SK-N-SH (cell line): ENCODE measurements at regions not wholly inside any gene's neighbourhood (a gene's known extent, or its start where the extent isn't known, plus 50 kb on each side); places are given as distances from the start of the nearest gene placed in this dataset.
"Not testable (repeated sequence)": the region's sequence is repeated elsewhere in the genome, so short reads cannot be mapped to it uniquely, and the experiment has no call there.

Source experiments
- CTCF ChIA-PET: fragments of 300-600, 350-600 bp; formaldehyde crosslinking; extraction: SDS; loops from one replicate; lab custom pipeline; 2021; lab: Yijun Ruan, JAX
- POLR2A ChIA-PET: fragments of 350-600 bp; sonication (Branson Sonifier 250); formaldehyde crosslinking; extraction: SDS; loops from one replicate; lab custom pipeline; 2020; ENCODE audit warnings: antibody characterized with exemption, inconsistent platforms; lab: Yijun Ruan, JAX
- DNase-seq: peaks from one replicate; pipeline ENCODE4 v3.0.0; 2012
- H2AFZ ChIP-seq: fragments of 200-600 bp; sonication (generic); 2 replicates; pipeline ENCODE4 v1.8.1; 2016; ENCODE audit warnings: antibody characterized with exemption, mild to moderate bottlenecking, low read depth
- H3F3A ChIP-seq: fragments of 200-600 bp; sonication (generic); replicated peaks from 2 replicates; pipeline ENCODE3; 2016; ENCODE audit warnings: antibody characterized with exemption, mild to moderate bottlenecking; ENCODE audit not compliant: insufficient read depth
- H3K27ac ChIP-seq, 2 experiments: fragments of 200-500 bp in 1 of 2; fragments of 200-600 bp in 1 of 2; sonication (Bioruptor generic) in 1 of 2; sonication (generic), shearing (Covaris generic) in 1 of 2; 2 replicates each; pipeline versions ENCODE4 v1.5.1 to v1.6.1; 2014 to 2016; ENCODE audit warnings: low read depth in 2 of 2, inconsistent platforms in 1 of 2, low read length in 1 of 2, mild to moderate bottlenecking in 1 of 2, mixed read lengths in 1 of 2
- H3K27me3 ChIP-seq: fragments of 200-600 bp; sonication (generic), shearing (Covaris generic); 2 replicates; pipeline ENCODE4 v1.6.1; 2016; ENCODE audit warnings: mixed run types; ENCODE audit not compliant: insufficient read depth
- H3K36me3 ChIP-seq, 2 experiments: fragments of 200-500 bp in 1 of 2; fragments of 200-600 bp in 1 of 2; sonication (Bioruptor generic) in 1 of 2; sonication (generic) in 1 of 2; replicated peaks in 1 of 2; 2 replicates each; pipeline versions ENCODE3 to v1.5.1; 2014 to 2016; ENCODE audit warnings: low read length in 1 of 2, mild to moderate bottlenecking in 1 of 2; ENCODE audit not compliant: insufficient read depth in 2 of 2, control insufficient read depth in 1 of 2
- H3K4me1 ChIP-seq, 2 experiments: fragments of 200-500 bp in 1 of 2; fragments of 200-600 bp in 1 of 2; sonication (Bioruptor generic) in 1 of 2; sonication (generic), shearing (Covaris generic) in 1 of 2; 2 replicates each; pipeline versions ENCODE4 v1.5.1 to v1.6.1; 2014 to 2016; ENCODE audit warnings: low read depth in 1 of 2, low read length in 1 of 2, mixed run types in 1 of 2; ENCODE audit not compliant: insufficient read depth in 2 of 2, control insufficient read depth in 1 of 2
- H3K4me2 ChIP-seq: fragments of 200-600 bp; sonication (generic), shearing (Covaris generic); 2 replicates; pipeline ENCODE4 v1.6.1; 2017; ENCODE audit warnings: mixed run types
- H3K4me3 ChIP-seq, 2 experiments: fragments of 200-500 bp in 1 of 2; fragments of 200-600 bp in 1 of 2; sonication (Bioruptor generic) in 1 of 2; sonication (generic), shearing (Covaris generic) in 1 of 2; 2 replicates each; pipeline versions ENCODE4 v1.5.1 to v1.8.1; 2014 to 2016; ENCODE audit warnings: low read depth in 2 of 2, inconsistent platforms in 1 of 2, low read length in 1 of 2, mild to moderate bottlenecking in 1 of 2, mixed read lengths in 1 of 2, moderate library complexity in 1 of 2
- H3K79me2 ChIP-seq: fragments of 200-600 bp; sonication (generic); 2 replicates; pipeline ENCODE4 v1.8.1; 2017; ENCODE audit warnings: mild to moderate bottlenecking; ENCODE audit not compliant: insufficient read depth
- H3K9ac ChIP-seq: fragments of 200-600 bp; sonication (generic); 2 replicates; pipeline ENCODE4 v1.6.1; 2017; ENCODE audit warnings: mixed run types
- H3K9me2 ChIP-seq: fragments of 200-600 bp; sonication (generic); 2 replicates; pipeline ENCODE4 v1.6.1; 2017; ENCODE audit warnings: mixed run types
- H3K9me3 ChIP-seq: fragments of 200-600 bp; sonication (generic); 2 replicates; pipeline ENCODE4 v1.6.1; 2017; ENCODE audit warnings: mixed run types, mild to moderate bottlenecking, moderate library complexity
- H4K20me1 ChIP-seq: fragments of 200-600 bp; sonication (generic); 2 replicates; pipeline ENCODE4 v1.6.1; 2017; ENCODE audit warnings: mild to moderate bottlenecking, mixed run types; ENCODE audit not compliant: insufficient read depth
- CHD2 ChIP-seq: fragments of 150-350 bp; IDR thresholded peaks from 2 replicates; pipeline ENCODE4 v1.6.1; 2018; ENCODE audit warnings: low read length; ENCODE audit not compliant: partially characterized antibody
- ELF1 ChIP-seq: IDR thresholded peaks from 2 replicates; pipeline ENCODE4 v1.4.0; 2012
- EP300 ChIP-seq, 2 experiments: IDR thresholded peaks; 2 replicates each; pipeline versions ENCODE4 v1.4.0 to v1.6.1; 2012; ENCODE audit warnings: borderline replicate concordance in 1 of 2, low read depth in 1 of 2, low read length in 1 of 2
- EZH2phosphoT487 ChIP-seq: fragments of 200-600 bp; sonication (generic); IDR thresholded peaks from 2 replicates; pipeline ENCODE4 v1.6.1; 2017; ENCODE audit warnings: low read depth, mixed run types, mild to moderate bottlenecking, antibody characterized with exemption, moderate library complexity, borderline replicate concordance
- FOSL2 ChIP-seq: IDR thresholded peaks from 2 replicates; pipeline ENCODE4 v1.4.0; 2012; ENCODE audit warnings: low read depth, mild to moderate bottlenecking, moderate library complexity, borderline replicate concordance
- FOXJ3 ChIP-seq: sonication (generic); formaldehyde crosslinking; IDR thresholded peaks from 2 replicates; pipeline ENCODE4 v1.5.1; 2020; ENCODE audit warnings: mild to moderate bottlenecking, missing genetic modification reagents
- GABPA ChIP-seq: IDR thresholded peaks from 2 replicates; pipeline ENCODE4 v1.4.0; 2012; ENCODE audit warnings: low read depth, mild to moderate bottlenecking
- GATA2 ChIP-seq: sonication (generic); formaldehyde crosslinking; IDR thresholded peaks from 2 replicates; pipeline ENCODE4 v1.5.0; 2020; ENCODE audit warnings: mild to moderate bottlenecking, missing genetic modification reagents
- NFIC ChIP-seq: IDR thresholded peaks from 2 replicates; pipeline ENCODE4 v1.4.0; 2012; ENCODE audit warnings: borderline replicate concordance
- NRF1 ChIP-seq: IDR thresholded peaks from 2 replicates; pipeline ENCODE4 v1.6.1; 2012; ENCODE audit warnings: low read depth, mild to moderate bottlenecking, low read length
- PBX3 ChIP-seq: IDR thresholded peaks from 2 replicates; pipeline ENCODE4; 2012
- POLR2AphosphoS5 ChIP-seq: IDR thresholded peaks from 2 replicates; pipeline ENCODE4 v1.6.1; 2012; ENCODE audit warnings: low read depth, low read length
- RFX5 ChIP-seq: IDR thresholded peaks from 2 replicates; pipeline ENCODE4 v1.6.1; 2012; ENCODE audit warnings: mild to moderate bottlenecking, improper control_type of control experiment, low read length
- RXRA ChIP-seq: IDR thresholded peaks from 2 replicates; pipeline ENCODE4 v1.4.0; 2012; ENCODE audit warnings: low read depth, mild to moderate bottlenecking, borderline replicate concordance
- TCF12 ChIP-seq: IDR thresholded peaks from 2 replicates; pipeline ENCODE4 v1.4.0; 2012
- TEAD4 ChIP-seq: IDR thresholded peaks from 2 replicates; pipeline ENCODE4 v1.4.0; 2012; ENCODE audit warnings: mild to moderate bottlenecking, borderline replicate concordance; ENCODE audit not compliant: insufficient read depth
- YY1 ChIP-seq: IDR thresholded peaks from 2 replicates; pipeline ENCODE4 v1.4.0; 2012; ENCODE audit warnings: low read depth, mild to moderate bottlenecking
- WGBS: methylation state at CpG from one replicate; pipeline ENCODE4 v1.1.6; 2017; ENCODE audit warnings: low lambda C conversion rate; 5-methylcytosine and 5-hydroxymethylcytosine counted together
- TF ChIP-seq, protein P1 (sequence below): fragments of 200-600 bp; sonication (generic); IDR thresholded peaks from 2 replicates; pipeline ENCODE4 v1.6.1; 2017; ENCODE audit warnings: antibody characterized with exemption, mild to moderate bottlenecking, moderate library complexity

DNA sequence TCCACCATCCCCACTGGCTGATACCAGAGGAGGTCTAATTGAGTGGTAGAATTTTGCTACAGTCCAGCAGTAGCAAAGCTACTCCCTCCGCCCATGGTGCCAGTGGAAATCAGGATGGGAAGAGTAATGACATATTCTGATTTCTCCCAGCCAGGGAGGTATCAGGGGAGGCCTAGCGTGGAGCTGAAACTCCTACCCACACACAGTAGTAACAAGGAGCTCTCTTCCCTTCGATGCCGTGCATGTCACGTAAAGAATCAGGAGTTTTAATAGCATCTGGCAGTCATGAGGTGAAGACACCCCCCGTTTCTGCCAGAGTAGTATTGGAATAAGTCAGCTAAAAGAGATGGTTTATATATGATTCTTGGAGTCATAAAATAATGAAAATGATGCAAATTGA is 786.8 kb upstream of the DDX18 start:
- DNase-seq = no peak
- CTCF ChIA-PET = no interaction called here
- POLR2A ChIA-PET = no interaction called here

DNA sequence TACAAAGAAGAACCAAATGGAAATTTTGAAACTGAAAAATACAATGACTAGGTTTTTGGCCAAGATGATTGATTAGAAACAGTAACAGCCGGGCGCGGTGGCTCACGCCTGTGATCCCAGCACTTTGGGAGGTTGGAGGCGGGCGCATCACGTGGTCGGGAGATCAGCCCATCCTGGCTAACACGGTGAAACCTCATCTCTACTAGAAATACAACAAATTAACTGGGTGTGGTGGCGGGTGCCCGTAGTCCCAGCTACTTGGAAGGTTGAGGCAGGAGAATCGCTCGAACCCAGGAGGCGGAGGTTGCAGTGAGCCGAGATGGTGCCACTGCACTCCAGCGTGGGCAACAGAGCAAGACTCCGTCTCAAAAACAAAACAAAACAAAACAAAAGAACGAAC is 785.8 kb upstream of the DDX18 start:
- H3K27ac ChIP-seq, H3K9ac ChIP-seq, H3K79me2 ChIP-seq, H3K4me2 ChIP-seq, H3F3A ChIP-seq, H3K36me3 ChIP-seq, H4K20me1 ChIP-seq, H3K9me2 ChIP-seq, DNase-seq, H3K27me3 ChIP-seq, H3K9me3 ChIP-seq, POLR2A ChIA-PET, CTCF ChIA-PET, H3K4me1 ChIP-seq, H2AFZ ChIP-seq, H3K4me3 ChIP-seq: not testable (repeated sequence)
- 55% methylated on average over 18 of the region's 18 CpGs for WGBS

More for the DNA sequence above, 786.8 kb upstream of the DDX18 start:
- H3K4me3 ChIP-seq = no peak overlapping the region
- no peaks in the 10 kb centered on the region for H3K36me3 ChIP-seq
- no peaks in the 10 kb centered on the region for H3K4me1 ChIP-seq
- WGBS = 31% methylated on average over 6 of the region's 6 CpGs
- H3K4me2 ChIP-seq = no peak overlapping the region
- H2AFZ ChIP-seq = no peak overlapping the region
- H3K27ac ChIP-seq = no peak overlapping the region
- TF ChIP-seq EP300 (IDR thresholded peaks at IDR 0.05; ENCODE audit: borderline replicate concordance in 1 of 2, low read depth in 1 of 2, low read length in 1 of 2) (no peak), GATA2 (no peak), FOXJ3 (CRISPR knock-in tag) (no peak), POLR2AphosphoS5 (no peak), GABPA (no peak), RXRA (no peak), YY1 (no peak), ELF1 (no peak), TEAD4 (no peak), NFIC (no peak), FOSL2 (no peak), NRF1 (no peak), RFX5 (no peak)
- no peak overlapping the region for H3K9ac ChIP-seq
- no peaks in the 10 kb centered on the region for H3K79me2 ChIP-seq
- H3K9me3 ChIP-seq = no peaks in the 10 kb centered on the region
- H3K9me2 ChIP-seq = no peaks in the 10 kb centered on the region
- no peaks in the 10 kb centered on the region for H3K27me3 ChIP-seq
- H3F3A ChIP-seq = no peaks in the 10 kb centered on the region
- H4K20me1 ChIP-seq = no peaks in the 10 kb centered on the region

- Histone ChIP-seq H3F3A (no peaks in the 10 kb centered on the region), H3K4me1 (no peaks in the 10 kb centered on the region), H3K27ac (no peak overlapping the region), H2AFZ (no peak overlapping the region), H3K9me2 (no peaks in the 10 kb centered on the region), H3K36me3 (no peaks in the 10 kb centered on the region), H3K4me2 (no peak overlapping the region), H3K79me2 (no peaks in the 10 kb centered on the region), H3K9ac (no peak overlapping the region), H4K20me1 (no peaks in the 10 kb centered on the region), H3K4me3 (no peak overlapping the region), H3K9me3 (no peaks in the 10 kb centered on the region), H3K27me3 (no peaks in the 10 kb centered on the region)
- ChIA-PET POLR2A (no interaction called here), CTCF (no interaction called here)
- DNase-seq = no peak
- TF ChIP-seq TEAD4 (no peak), TCF12 (no peak), CHD2 (no peak), NRF1 (no peak), PBX3 (no peak), GATA2 (no peak), EZH2phosphoT487 (no peak), NFIC (no peak)
- TF ChIP-seq, protein P1, sequence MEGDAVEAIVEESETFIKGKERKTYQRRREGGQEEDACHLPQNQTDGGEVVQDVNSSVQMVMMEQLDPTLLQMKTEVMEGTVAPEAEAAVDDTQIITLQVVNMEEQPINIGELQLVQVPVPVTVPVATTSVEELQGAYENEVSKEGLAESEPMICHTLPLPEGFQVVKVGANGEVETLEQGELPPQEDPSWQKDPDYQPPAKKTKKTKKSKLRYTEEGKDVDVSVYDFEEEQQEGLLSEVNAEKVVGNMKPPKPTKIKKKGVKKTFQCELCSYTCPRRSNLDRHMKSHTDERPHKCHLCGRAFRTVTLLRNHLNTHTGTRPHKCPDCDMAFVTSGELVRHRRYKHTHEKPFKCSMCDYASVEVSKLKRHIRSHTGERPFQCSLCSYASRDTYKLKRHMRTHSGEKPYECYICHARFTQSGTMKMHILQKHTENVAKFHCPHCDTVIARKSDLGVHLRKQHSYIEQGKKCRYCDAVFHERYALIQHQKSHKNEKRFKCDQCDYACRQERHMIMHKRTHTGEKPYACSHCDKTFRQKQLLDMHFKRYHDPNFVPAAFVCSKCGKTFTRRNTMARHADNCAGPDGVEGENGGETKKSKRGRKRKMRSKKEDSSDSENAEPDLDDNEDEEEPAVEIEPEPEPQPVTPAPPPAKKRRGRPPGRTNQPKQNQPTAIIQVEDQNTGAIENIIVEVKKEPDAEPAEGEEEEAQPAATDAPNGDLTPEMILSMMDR = no peak
- 75% methylated on average over 36 of the region's 59 CpGs for WGBS
Observed at GRCh38 chr2:117055499-117056375, 758.8 kb upstream of the DDX18 start.
